ENCODE measurements at regions not wholly inside any gene's neighbourhood (a gene's known extent, or its start where the extent isn't known, plus 50 kb on each side); places are given as distances from the start of the nearest gene placed in this dataset.

- TF ChIP-seq NRF1 (IDR thresholded peaks at IDR 0.05; ENCODE audit: low read depth, low read length) (no peak), CTCF (IDR thresholded peaks at IDR 0.05) (no peak), MAX (IDR thresholded peaks at IDR 0.05; ENCODE audit: low read depth) (no peak), RCOR1 (IDR thresholded peaks at IDR 0.05; ENCODE audit: low read length) (no peak), RAD21 (IDR thresholded peaks at IDR 0.05; ENCODE audit: low read length) (no peak), REST (IDR thresholded peaks at IDR 0.05; ENCODE audit: low read depth, low read length) (no peak), EP300 (IDR thresholded peaks at IDR 0.05; ENCODE audit: borderline replicate concordance in 1 of 2, low read depth in 1 of 2, low read length in 1 of 2) (no peak), ELF1 (IDR thresholded peaks at IDR 0.05) (no peak), IRF3 (IDR thresholded peaks at IDR 0.05; ENCODE audit: low read depth, low read length) (no peak), USF2 (IDR thresholded peaks at IDR 0.05; ENCODE audit: borderline replicate concordance, low read depth, low read length) (no peak)
Observed at GRCh38 chr6:15775076-15775634, 112.3 kb upstream of the DTNBP1 start.
